ENCODE measurements at regions not wholly inside any gene's neighbourhood (a gene's known extent, or its start where the extent isn't known, plus 50 kb on each side); places are given as distances from the start of the nearest gene placed in this dataset.

- DNase-seq (ENCODE audit: low spot score): no peak
Measured at GRCh38 chr10:29397221-29397620, 108.4 kb downstream of the LYZL1 start.

DNA sequence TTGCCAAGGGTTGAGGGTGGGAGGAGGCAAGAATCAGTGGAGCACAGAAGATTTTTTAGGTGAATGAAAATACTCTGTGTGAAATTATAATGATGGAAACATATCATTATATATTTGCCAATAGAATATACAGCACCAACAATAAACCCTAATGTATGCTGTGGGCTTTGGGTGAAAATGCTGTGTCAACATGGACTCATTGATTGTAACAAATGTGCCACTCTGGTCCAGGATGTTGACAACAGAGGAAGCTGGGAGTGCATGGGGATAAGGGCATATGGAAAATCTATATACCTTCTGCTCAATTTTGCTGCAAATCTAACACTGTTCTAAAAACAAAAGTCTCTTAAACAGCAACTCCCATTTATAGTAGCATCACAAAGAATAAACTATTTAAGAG, 114.3 kb downstream of the LYZL1 start:
- DNase-seq (ENCODE audit: low spot score): no peak

DNA sequence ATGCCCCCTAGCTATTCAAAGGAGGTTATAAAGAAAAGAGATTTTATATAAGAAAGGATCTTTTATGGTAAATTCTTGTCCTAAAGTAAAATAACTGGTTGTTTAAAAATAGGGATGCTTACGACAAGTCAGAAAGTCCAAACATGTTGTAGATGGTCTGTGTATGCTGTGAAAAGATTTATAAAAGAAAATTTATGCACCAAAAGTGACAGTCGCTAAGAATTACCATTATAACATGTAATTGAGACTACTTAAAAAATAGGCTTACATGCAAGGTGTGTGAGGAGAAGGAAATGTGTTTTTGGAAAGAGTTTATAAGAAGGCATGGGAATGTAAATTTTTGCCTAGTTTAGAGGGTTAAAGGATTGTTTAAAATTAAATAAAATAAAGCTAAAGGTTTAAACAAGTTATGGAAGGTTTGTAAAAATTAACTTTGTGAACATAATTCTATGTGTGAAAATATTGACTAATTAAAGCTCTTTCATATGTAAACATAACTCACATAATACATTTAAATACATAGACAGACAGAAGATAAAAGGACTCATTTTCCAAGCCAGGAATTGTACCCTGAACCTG, 118.5 kb downstream of the LYZL1 start:
- DNase-seq (ENCODE audit: low spot score): no peak

All from kidney capillary endothelial cell (primary cell).